ENCODE measurements at regions not wholly inside any gene's neighbourhood (a gene's known extent, or its start where the extent isn't known, plus 50 kb on each side); places are given as distances from the start of the nearest gene placed in this dataset.

DNA sequence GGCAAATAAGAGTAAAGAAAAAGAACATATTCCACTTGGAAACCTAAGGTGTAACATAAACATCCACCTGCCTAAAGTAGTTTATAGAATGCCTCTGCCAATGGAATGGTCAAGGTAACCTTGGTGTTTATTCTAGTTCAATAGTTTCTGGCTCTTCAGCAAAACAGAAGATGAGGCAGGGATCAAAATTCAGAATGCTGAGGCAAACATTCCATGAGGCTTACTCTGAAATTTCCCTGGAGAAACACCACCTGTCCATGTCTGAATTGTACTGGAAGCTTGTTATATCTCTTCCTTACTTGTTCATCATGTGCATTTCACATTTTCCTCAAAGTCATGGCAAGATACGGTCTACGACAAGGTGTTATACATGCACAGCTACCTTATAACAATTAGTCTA, 1862.4 kb upstream of the ACO1 start:
- TF ChIP-seq, protein P1, sequence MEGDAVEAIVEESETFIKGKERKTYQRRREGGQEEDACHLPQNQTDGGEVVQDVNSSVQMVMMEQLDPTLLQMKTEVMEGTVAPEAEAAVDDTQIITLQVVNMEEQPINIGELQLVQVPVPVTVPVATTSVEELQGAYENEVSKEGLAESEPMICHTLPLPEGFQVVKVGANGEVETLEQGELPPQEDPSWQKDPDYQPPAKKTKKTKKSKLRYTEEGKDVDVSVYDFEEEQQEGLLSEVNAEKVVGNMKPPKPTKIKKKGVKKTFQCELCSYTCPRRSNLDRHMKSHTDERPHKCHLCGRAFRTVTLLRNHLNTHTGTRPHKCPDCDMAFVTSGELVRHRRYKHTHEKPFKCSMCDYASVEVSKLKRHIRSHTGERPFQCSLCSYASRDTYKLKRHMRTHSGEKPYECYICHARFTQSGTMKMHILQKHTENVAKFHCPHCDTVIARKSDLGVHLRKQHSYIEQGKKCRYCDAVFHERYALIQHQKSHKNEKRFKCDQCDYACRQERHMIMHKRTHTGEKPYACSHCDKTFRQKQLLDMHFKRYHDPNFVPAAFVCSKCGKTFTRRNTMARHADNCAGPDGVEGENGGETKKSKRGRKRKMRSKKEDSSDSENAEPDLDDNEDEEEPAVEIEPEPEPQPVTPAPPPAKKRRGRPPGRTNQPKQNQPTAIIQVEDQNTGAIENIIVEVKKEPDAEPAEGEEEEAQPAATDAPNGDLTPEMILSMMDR (IDR thresholded peaks at IDR 0.05; ENCODE audit: low read depth, low read length) = no peak
- no peak for TF ChIP-seq EZH2phosphoT487 (IDR thresholded peaks at IDR 0.05; ENCODE audit: low read depth)
